ENCODE measurements at regions not wholly inside any gene's neighbourhood (a gene's known extent, or its start where the extent isn't known, plus 50 kb on each side); places are given as distances from the start of the nearest gene placed in this dataset.

- H3K79me2 ChIP-seq (ENCODE audit: insufficient read depth, low read depth), result no peaks in the 10 kb centered on the region
- H3K27ac ChIP-seq, result no peak overlapping the region
- no peak overlapping the region for H3K4me2 ChIP-seq
- H2AFZ ChIP-seq (ENCODE audit: low read depth), result no peak overlapping the region
- no peak for TF ChIP-seq CTCF (conservative IDR thresholded peaks at IDR 0.05; ENCODE audit: low read depth, low read length)
- H4K20me1 ChIP-seq (ENCODE audit: insufficient read depth), result no peaks in the 10 kb centered on the region
- H3K4me3 ChIP-seq (IDR thresholded peaks at IDR 0.05; ENCODE audit: insufficient read depth, low read depth, low read length), result no peak overlapping the region
- H3K4me1 ChIP-seq (ENCODE audit: low read depth, poor library complexity, severe bottlenecking), result peaks cover 2% of the 10 kb centered on the region
- H3K36me3 ChIP-seq (ENCODE audit: insufficient read depth), result no peaks in the 10 kb centered on the region
- H3K9ac ChIP-seq, result no peak overlapping the region
- no peaks in the 10 kb centered on the region for H3K27me3 ChIP-seq (ENCODE audit: insufficient read depth, low read depth)
Observed at GRCh38 chr6:81172056-81172740, 580.3 kb downstream of the TENT5A start.

GRCh38 chr6:81169166-81169565, 583.3 kb downstream of the TENT5A start:
- Histone ChIP-seq H3K4me1 (ENCODE audit: low read depth, poor library complexity, severe bottlenecking) (peaks cover 13% of the 10 kb centered on the region), H3K79me2 (ENCODE audit: insufficient read depth, low read depth) (no peaks in the 10 kb centered on the region), H3K4me2 (no peak overlapping the region), H3K36me3 (ENCODE audit: insufficient read depth) (no peaks in the 10 kb centered on the region), H3K27ac (no peak overlapping the region), H4K20me1 (ENCODE audit: insufficient read depth) (no peaks in the 10 kb centered on the region), H3K4me3 (IDR thresholded peaks at IDR 0.05; ENCODE audit: insufficient read depth, low read depth, low read length) (no peak overlapping the region), H2AFZ (ENCODE audit: low read depth) (no peak overlapping the region), H3K27me3 (ENCODE audit: insufficient read depth, low read depth) (no peaks in the 10 kb centered on the region), H3K9ac (no peak overlapping the region)
- no peak for TF ChIP-seq CTCF (conservative IDR thresholded peaks at IDR 0.05; ENCODE audit: low read depth, low read length)

GRCh38 chr6:81166770-81167169, 585.7 kb downstream of the TENT5A start:
- Histone ChIP-seq H3K27ac (no peak overlapping the region), H2AFZ (ENCODE audit: low read depth) (no peak overlapping the region), H3K27me3 (ENCODE audit: insufficient read depth, low read depth) (no peaks in the 10 kb centered on the region)

DNA sequence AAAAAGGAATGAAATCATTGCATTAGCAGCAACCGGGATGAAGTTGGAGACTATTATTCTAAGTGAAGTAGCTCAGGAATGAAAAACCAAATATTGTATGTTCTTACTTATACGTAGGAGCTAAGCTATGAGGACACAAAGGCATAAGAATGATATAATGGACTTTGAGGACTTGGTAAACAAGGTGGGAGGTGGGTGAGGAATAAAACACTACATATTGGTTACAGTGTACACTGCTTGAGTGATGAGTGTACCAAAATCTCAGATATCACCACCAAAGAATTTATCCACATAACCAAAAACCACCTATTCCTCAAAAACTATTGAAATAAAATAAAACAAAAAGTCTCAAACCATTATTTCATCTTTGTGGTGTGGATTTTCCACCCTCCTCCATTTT, 593.5 kb downstream of the TENT5A start:
- no peaks in the 10 kb centered on the region for H4K20me1 ChIP-seq (ENCODE audit: insufficient read depth)
- no peaks in the 10 kb centered on the region for H3K79me2 ChIP-seq (ENCODE audit: insufficient read depth, low read depth)
- H2AFZ ChIP-seq (ENCODE audit: low read depth), result no peak overlapping the region
- no peaks in the 10 kb centered on the region for H3K27me3 ChIP-seq (ENCODE audit: insufficient read depth, low read depth)
- H3K9ac ChIP-seq, result no peak overlapping the region
- no peak overlapping the region for H3K4me3 ChIP-seq (IDR thresholded peaks at IDR 0.05; ENCODE audit: insufficient read depth, low read depth, low read length)
- H3K36me3 ChIP-seq (ENCODE audit: insufficient read depth), result no peaks in the 10 kb centered on the region
- no peak overlapping the region for H3K4me2 ChIP-seq
- no peak overlapping the region for H3K27ac ChIP-seq
- TF ChIP-seq CTCF (conservative IDR thresholded peaks at IDR 0.05; ENCODE audit: low read depth, low read length), result no peak
- H3K4me1 ChIP-seq (ENCODE audit: low read depth, poor library complexity, severe bottlenecking), result no peaks in the 10 kb centered on the region

More at GRCh38 chr6:81166770-81167169, 585.7 kb downstream of the TENT5A start:
- H3K9ac ChIP-seq, result no peak overlapping the region
- H3K4me3 ChIP-seq (IDR thresholded peaks at IDR 0.05; ENCODE audit: insufficient read depth, low read depth, low read length), result no peak overlapping the region
- no peaks in the 10 kb centered on the region for H3K79me2 ChIP-seq (ENCODE audit: insufficient read depth, low read depth)
- no peak for TF ChIP-seq CTCF (conservative IDR thresholded peaks at IDR 0.05; ENCODE audit: low read depth, low read length)
- no peaks in the 10 kb centered on the region for H3K36me3 ChIP-seq (ENCODE audit: insufficient read depth)
- H4K20me1 ChIP-seq (ENCODE audit: insufficient read depth), result no peaks in the 10 kb centered on the region
- peaks cover 13% of the 10 kb centered on the region for H3K4me1 ChIP-seq (ENCODE audit: low read depth, poor library complexity, severe bottlenecking)
- H3K4me2 ChIP-seq, result 0 out of 2 replicates have a peak overlapping the region, but pooled peaks have one; percentile 9
